NCI-H524 treated with DMSO at 0.1 percent for 48 hours (cell line): ENCODE measurements at regions not wholly inside any gene's neighbourhood (a gene's known extent, or its start where the extent isn't known, plus 50 kb on each side); places are given as distances from the start of the nearest gene placed in this dataset.
"Not testable (repeated sequence)": the region's sequence is repeated elsewhere in the genome, so short reads cannot be mapped to it uniquely, and the experiment has no call there.

ENCODE experiments used
- DNase-seq: peaks from one replicate; lab custom pipeline; 2025; lab: John Stamatoyannopoulos, UW

GRCh38 chr11:96447208-96448110 is 57.6 kb downstream of the JRKL start:
- no peak for DNase-seq

GRCh38 chr11:96448225-96448624 is 58.4 kb downstream of the JRKL start:
- no peak for DNase-seq

- DNase-seq, result no peak
These were observed 66.3 kb downstream of the JRKL start for GRCh38 chr11:96456111-96456510.

- DNase-seq, result no peak
These were observed 69.9 kb downstream of the JRKL start for GRCh38 chr11:96459751-96460150.

GRCh38 chr11:96461871-96462270 is 72.1 kb downstream of the JRKL start:
- no peak for DNase-seq

GRCh38 chr11:96464700-96465307 is 75.0 kb downstream of the JRKL start:
- peak; percentile 77 for DNase-seq

GRCh38 chr11:96465512-96465911 is 75.7 kb downstream of the JRKL start:
- DNase-seq, result no peak

GRCh38 chr11:96466607-96467006 is 76.8 kb downstream of the JRKL start:
- no peak for DNase-seq

GRCh38 chr11:96469776-96470175 is 80.0 kb downstream of the JRKL start:
- DNase-seq, result no peak

GRCh38 chr11:96470521-96470920 is 80.7 kb downstream of the JRKL start:
- DNase-seq, result no peak

- no peak for DNase-seq
These were observed 82.3 kb downstream of the JRKL start for GRCh38 chr11:96472085-96472484.

GRCh38 chr11:96474263-96474662 is 84.5 kb downstream of the JRKL start:
- no peak for DNase-seq

- no peak for DNase-seq
These were observed 91.4 kb downstream of the JRKL start for GRCh38 chr11:96481204-96481603.

GRCh38 chr11:96481771-96482170 is 92.0 kb downstream of the JRKL start:
- DNase-seq, result no peak

GRCh38 chr11:96482193-96482592 is 92.4 kb downstream of the JRKL start:
- no peak for DNase-seq

- no peak for DNase-seq
These were observed 93.7 kb downstream of the JRKL start for GRCh38 chr11:96483374-96483955.

GRCh38 chr11:96484361-96484760 is 94.5 kb downstream of the JRKL start:
- DNase-seq, result no peak

- DNase-seq, result no peak
These were observed 97.2 kb downstream of the JRKL start for GRCh38 chr11:96486890-96487611.

- not testable (repeated sequence) for DNase-seq
These were observed 99.1 kb downstream of the JRKL start for GRCh38 chr11:96488911-96489310.

GRCh38 chr11:96500440-96500839 is 110.6 kb downstream of the JRKL start:
- no peak for DNase-seq

- DNase-seq, result no peak
These were observed 116.2 kb downstream of the JRKL start for GRCh38 chr11:96506041-96506440.

GRCh38 chr11:96506953-96507354 is 117.1 kb downstream of the JRKL start:
- no peak for DNase-seq
